Testis (tissue), 2 donors: ENCODE measurements at regions not wholly inside any gene's neighbourhood (a gene's known extent, or its start where the extent isn't known, plus 50 kb on each side); places are given as distances from the start of the nearest gene placed in this dataset.

ENCODE experiments used
- DNase-seq: peaks from one replicate; pipeline ENCODE4 v3.0.0-alpha.2; 2019
- H3K27ac ChIP-seq, 2 donors: fragments of 200-600 bp; sonication (generic); one replicate each; pipeline ENCODE4 v1.5.1; 2019
- H3K27me3 ChIP-seq: fragments of 200-600 bp; sonication (generic); one replicate; pipeline ENCODE4 v1.5.1; 2019
- H3K36me3 ChIP-seq: fragments of 200-600 bp; sonication (generic); one replicate; pipeline ENCODE4 v1.5.1; 2017; ENCODE audit warnings: low read depth; ENCODE audit errors: missing control alignments
- H3K4me1 ChIP-seq: fragments of 200-600 bp; sonication (generic); one replicate; pipeline ENCODE4 v1.5.1; 2019
- H3K4me3 ChIP-seq, 2 donors: fragments of 200-600 bp; sonication (generic); one replicate each; pipeline ENCODE4 v1.5.1; 2017 to 2019
- H3K9me3 ChIP-seq: fragments of 200-600 bp; sonication (generic); one replicate; pipeline ENCODE4 v1.5.1; 2017
- CTCF ChIP-seq, 3 experiments: fragments of 450-650 bp in 2 of 3; fragments of 200-600 bp in 1 of 3; sonication (generic) in 1 of 3; IDR thresholded peaks; one replicate each; pipeline ENCODE4 v1.5.1; 2016 to 2019; ENCODE audit warnings: antibody characterized with exemption in 3 of 3, mild to moderate bottlenecking in 2 of 3, moderate library complexity in 1 of 3
- POLR2A ChIP-seq: fragments of 450-650 bp; IDR thresholded peaks from one replicate; pipeline ENCODE4 v1.6.1; 2017; ENCODE audit warnings: antibody characterized with exemption, mild to moderate bottlenecking, moderate library complexity
- WGBS, 2 donors: methylation state at CpG; one replicate each; pipeline ENCODE4 v1.1.5; 2018; 5-methylcytosine and 5-hydroxymethylcytosine counted together
- intact Hi-C: fragments of 100-400 bp; cut with DNase I; formaldehyde crosslinking; loops from one replicate; pipeline ENCODE4 v1.15.1; 2023; ENCODE audit warnings: low total_unique reads

- Histone ChIP-seq H3K27ac (no peak overlapping the region), H3K9me3 (no peaks in the 10 kb centered on the region), H3K27me3 (no peaks in the 10 kb centered on the region), H3K36me3 (no peaks in the 10 kb centered on the region), H3K4me1 (no peaks in the 10 kb centered on the region), H3K4me3 (no peak overlapping the region)
- WGBS, 2 donors, result 54 to 59% methylated on average over 9 of the region's 9 CpGs
- no peak for TF ChIP-seq CTCF (IDR thresholded peaks at IDR 0.05)
- TF ChIP-seq POLR2A, result no peak
- intact Hi-C loops, result no loop called here
- DNase-seq, result no peak
These were observed 89.5 kb upstream of the UBE2E2 start for GRCh38 chr3:23113455-23114171.

- no peaks in the 10 kb centered on the region for H3K9me3 ChIP-seq
- no peaks in the 10 kb centered on the region for H3K27me3 ChIP-seq
- no peaks in the 10 kb centered on the region for H3K4me1 ChIP-seq
- no peak for DNase-seq
- H3K4me3 ChIP-seq, result no peak overlapping the region
- TF ChIP-seq POLR2A, result no peak
- no peak for TF ChIP-seq CTCF (IDR thresholded peaks at IDR 0.05)
- H3K36me3 ChIP-seq, result no peaks in the 10 kb centered on the region
- H3K27ac ChIP-seq, result no peak overlapping the region
- 78 to 82% methylated on average over 2 of the region's 2 CpGs for WGBS, 2 donors
- intact Hi-C loops, result no loop called here
These were observed 88.7 kb upstream of the UBE2E2 start for GRCh38 chr3:23114432-23114831.

GRCh38 chr3:23115171-23115877, 87.8 kb upstream of the UBE2E2 start:
- H3K27ac ChIP-seq, result no peak overlapping the region
- no peaks in the 10 kb centered on the region for H3K36me3 ChIP-seq
- no peaks in the 10 kb centered on the region for H3K9me3 ChIP-seq
- TF ChIP-seq CTCF (IDR thresholded peaks at IDR 0.05) (no peak), POLR2A (no peak)
- no peak overlapping the region for H3K4me3 ChIP-seq
- intact Hi-C loops, result no loop called here
- no peaks in the 10 kb centered on the region for H3K4me1 ChIP-seq
- 88 to 92% methylated on average over 3 of the region's 3 CpGs for WGBS, 2 donors
- no peak for DNase-seq
- no peaks in the 10 kb centered on the region for H3K27me3 ChIP-seq

- no peak for DNase-seq
- Histone ChIP-seq H3K4me1 (no peaks in the 10 kb centered on the region), H3K4me3 (no peak overlapping the region), H3K36me3 (no peaks in the 10 kb centered on the region), H3K9me3 (no peaks in the 10 kb centered on the region), H3K27me3 (no peaks in the 10 kb centered on the region), H3K27ac (no peak overlapping the region)
- intact Hi-C loops, result no loop called here
- TF ChIP-seq POLR2A (no peak), CTCF (IDR thresholded peaks at IDR 0.05) (no peak)
- 40 to 61% methylated on average over 3 of the region's 3 CpGs for WGBS, 2 donors
These were observed 86.9 kb upstream of the UBE2E2 start for GRCh38 chr3:23116081-23116837.
